MM.1S (cell line): ENCODE measurements at regions not wholly inside any gene's neighbourhood (a gene's known extent, or its start where the extent isn't known, plus 50 kb on each side); places are given as distances from the start of the nearest gene placed in this dataset.

ENCODE experiments used
- EZH2 ChIP-seq: fragments of 300-600 bp; sonication (generic); optimal IDR thresholded peaks from 2 replicates; pipeline ENCODE3; 2017; ENCODE audit warnings: low read depth, mild to moderate bottlenecking, antibody characterized with exemption, low read length, mixed read lengths
- EZH2phosphoT487 ChIP-seq: fragments of 300-600 bp; sonication (generic); IDR thresholded peaks from 2 replicates; pipeline ENCODE4 v1.6.1; 2018; ENCODE audit warnings: antibody characterized with exemption, low read length
- TF ChIP-seq, protein P1 (sequence below): fragments of 300-600 bp; sonication (generic); IDR thresholded peaks from 2 replicates; pipeline ENCODE4 v1.5.1; 2016; ENCODE audit warnings: antibody characterized with exemption, low read length, mixed read lengths

- TF ChIP-seq, protein P1, sequence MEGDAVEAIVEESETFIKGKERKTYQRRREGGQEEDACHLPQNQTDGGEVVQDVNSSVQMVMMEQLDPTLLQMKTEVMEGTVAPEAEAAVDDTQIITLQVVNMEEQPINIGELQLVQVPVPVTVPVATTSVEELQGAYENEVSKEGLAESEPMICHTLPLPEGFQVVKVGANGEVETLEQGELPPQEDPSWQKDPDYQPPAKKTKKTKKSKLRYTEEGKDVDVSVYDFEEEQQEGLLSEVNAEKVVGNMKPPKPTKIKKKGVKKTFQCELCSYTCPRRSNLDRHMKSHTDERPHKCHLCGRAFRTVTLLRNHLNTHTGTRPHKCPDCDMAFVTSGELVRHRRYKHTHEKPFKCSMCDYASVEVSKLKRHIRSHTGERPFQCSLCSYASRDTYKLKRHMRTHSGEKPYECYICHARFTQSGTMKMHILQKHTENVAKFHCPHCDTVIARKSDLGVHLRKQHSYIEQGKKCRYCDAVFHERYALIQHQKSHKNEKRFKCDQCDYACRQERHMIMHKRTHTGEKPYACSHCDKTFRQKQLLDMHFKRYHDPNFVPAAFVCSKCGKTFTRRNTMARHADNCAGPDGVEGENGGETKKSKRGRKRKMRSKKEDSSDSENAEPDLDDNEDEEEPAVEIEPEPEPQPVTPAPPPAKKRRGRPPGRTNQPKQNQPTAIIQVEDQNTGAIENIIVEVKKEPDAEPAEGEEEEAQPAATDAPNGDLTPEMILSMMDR: peak; percentile 75
- TF ChIP-seq EZH2 (no peak), EZH2phosphoT487 (no peak)
Observed at GRCh38 chr6:56851541-56852259, 103.2 kb upstream of the BEND6 start.
